SU-DHL-6 (cell line): ENCODE measurements at regions not wholly inside any gene's neighbourhood (a gene's known extent, or its start where the extent isn't known, plus 50 kb on each side); places are given as distances from the start of the nearest gene placed in this dataset.

Experiments
- CTCF ChIP-seq: fragments of 200-600 bp; sonication (generic); IDR thresholded peaks from one replicate; pipeline ENCODE4 v1.5.1; 2017; ENCODE audit warnings: antibody characterized with exemption, mild to moderate bottlenecking, low read length, moderate library complexity; ENCODE audit not compliant: insufficient read depth, poor library complexity, severe bottlenecking
- EZH2phosphoT487 ChIP-seq: fragments of 200-600 bp; sonication (generic), shearing (Covaris generic); conservative IDR thresholded peaks from 2 replicates; pipeline ENCODE4 v1.6.1; 2018; ENCODE audit warnings: mild to moderate bottlenecking, antibody characterized with exemption, low read length, moderate library complexity, mixed read lengths

DNA sequence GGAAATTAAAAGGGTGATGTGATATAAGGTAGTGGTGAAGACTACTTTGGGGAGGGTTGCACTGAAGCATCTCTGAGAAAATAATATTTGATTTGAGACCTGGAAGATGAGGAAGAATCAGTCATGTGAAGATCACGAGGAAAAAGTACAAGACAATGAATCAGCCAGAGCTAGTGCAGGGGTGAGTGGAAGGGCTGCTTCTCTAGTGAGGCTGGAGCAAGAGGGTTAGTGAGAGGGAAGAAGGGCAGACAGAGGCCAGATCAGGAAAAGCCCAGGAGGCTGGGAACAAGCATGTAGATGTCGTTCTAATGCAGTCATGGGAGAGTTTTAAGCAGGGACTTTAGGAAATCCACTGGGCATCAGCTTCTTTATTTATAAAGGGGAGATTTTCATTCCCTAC is 504.2 kb upstream of the SALL1 start:
- no peak for TF ChIP-seq CTCF
- TF ChIP-seq EZH2phosphoT487, result no peak
